Loucy (cell line): ENCODE measurements at regions not wholly inside any gene's neighbourhood (a gene's known extent, or its start where the extent isn't known, plus 50 kb on each side); places are given as distances from the start of the nearest gene placed in this dataset.

ENCODE experiments used
- H2AFZ ChIP-seq: fragments of 200-600 bp; sonication (generic); 2 replicates; pipeline ENCODE4 v1.6.0; 2016; ENCODE audit warnings: antibody characterized with exemption, mild to moderate bottlenecking, low read length, moderate library complexity
- H3F3A ChIP-seq: fragments of 200-600 bp; 2 replicates; pipeline ENCODE4 v1.6.0; 2016; ENCODE audit warnings: antibody characterized with exemption, low read depth, mild to moderate bottlenecking
- H3K27me3 ChIP-seq: fragments of 200-600 bp; sonication (generic); 2 replicates; pipeline ENCODE4 v1.6.1; 2014; ENCODE audit warnings: low read length, mild to moderate bottlenecking; ENCODE audit not compliant: insufficient read depth, poor library complexity, severe bottlenecking
- H3K36me3 ChIP-seq: fragments of 200-600 bp; sonication (generic); 2 replicates; pipeline ENCODE4 v1.6.1; 2016; ENCODE audit warnings: low read length; ENCODE audit not compliant: insufficient read depth
- H3K4me1 ChIP-seq: fragments of 200-600 bp; sonication (generic); 2 replicates; pipeline ENCODE4 v1.5.1; 2014; ENCODE audit warnings: low read length, mild to moderate bottlenecking; ENCODE audit not compliant: insufficient read depth, poor library complexity, severe bottlenecking
- H3K4me2 ChIP-seq: fragments of 200-600 bp; sonication (generic); 2 replicates; pipeline ENCODE4 v1.6.0; 2014; ENCODE audit warnings: antibody characterized with exemption, low read length, low read depth, mild to moderate bottlenecking; ENCODE audit not compliant: poor library complexity, severe bottlenecking
- H3K4me3 ChIP-seq: fragments of 200-600 bp; sonication (generic); 2 replicates; pipeline ENCODE4 v1.5.1; 2014; ENCODE audit warnings: low read length, mild to moderate bottlenecking, mixed read lengths; ENCODE audit not compliant: poor library complexity, severe bottlenecking
- H3K79me2 ChIP-seq: fragments of 200-600 bp; sonication (generic); 2 replicates; pipeline ENCODE4 v1.6.1; 2014; ENCODE audit warnings: low read length; ENCODE audit not compliant: insufficient read depth
- H3K9ac ChIP-seq: fragments of 200-600 bp; sonication (generic); 2 replicates; pipeline ENCODE4 v1.6.0; 2014; ENCODE audit warnings: mild to moderate bottlenecking, low read depth, low read length, moderate library complexity; ENCODE audit not compliant: poor library complexity, severe bottlenecking
- H3K9me2 ChIP-seq: fragments of 200-600 bp; sonication (generic); replicated peaks from 2 replicates; pipeline ENCODE4 v1.6.1; 2016; ENCODE audit warnings: low read depth, low read length, mixed read lengths
- H3K9me3 ChIP-seq: fragments of 200-600 bp; sonication (generic); 2 replicates; pipeline ENCODE4 v1.6.1; 2014; ENCODE audit warnings: mild to moderate bottlenecking, antibody characterized with exemption, low read length, low read depth; ENCODE audit not compliant: insufficient read depth
- H4K20me1 ChIP-seq: fragments of 200-600 bp; sonication (generic); 2 replicates; pipeline ENCODE4 v1.6.0; 2014; ENCODE audit warnings: antibody characterized with exemption, low read length, mild to moderate bottlenecking; ENCODE audit not compliant: insufficient read depth, poor library complexity, severe bottlenecking
- EZH2phosphoT487 ChIP-seq: fragments of 200-600 bp; IDR thresholded peaks from 2 replicates; pipeline ENCODE4 v1.6.1; 2018; ENCODE audit warnings: antibody characterized with exemption, mild to moderate bottlenecking, moderate library complexity, borderline replicate concordance
- TF ChIP-seq, protein P1 (sequence below): fragments of 200-600 bp; sonication (generic); conservative IDR thresholded peaks from 2 replicates; pipeline ENCODE4 v1.5.1; 2014; ENCODE audit warnings: mild to moderate bottlenecking, antibody characterized with exemption, low read length

- H3K79me2 ChIP-seq: no peaks in the 10 kb centered on the region
- H3K4me2 ChIP-seq: no peak overlapping the region
- H3F3A ChIP-seq: no peaks in the 10 kb centered on the region
- no peaks in the 10 kb centered on the region for H3K9me2 ChIP-seq
- no peaks in the 10 kb centered on the region for H3K36me3 ChIP-seq
- no peaks in the 10 kb centered on the region for H4K20me1 ChIP-seq
- no peaks in the 10 kb centered on the region for H3K27me3 ChIP-seq
- no peaks in the 10 kb centered on the region for H3K9me3 ChIP-seq
- no peak overlapping the region for H3K4me3 ChIP-seq
- no peak overlapping the region for H2AFZ ChIP-seq
- TF ChIP-seq, protein P1, sequence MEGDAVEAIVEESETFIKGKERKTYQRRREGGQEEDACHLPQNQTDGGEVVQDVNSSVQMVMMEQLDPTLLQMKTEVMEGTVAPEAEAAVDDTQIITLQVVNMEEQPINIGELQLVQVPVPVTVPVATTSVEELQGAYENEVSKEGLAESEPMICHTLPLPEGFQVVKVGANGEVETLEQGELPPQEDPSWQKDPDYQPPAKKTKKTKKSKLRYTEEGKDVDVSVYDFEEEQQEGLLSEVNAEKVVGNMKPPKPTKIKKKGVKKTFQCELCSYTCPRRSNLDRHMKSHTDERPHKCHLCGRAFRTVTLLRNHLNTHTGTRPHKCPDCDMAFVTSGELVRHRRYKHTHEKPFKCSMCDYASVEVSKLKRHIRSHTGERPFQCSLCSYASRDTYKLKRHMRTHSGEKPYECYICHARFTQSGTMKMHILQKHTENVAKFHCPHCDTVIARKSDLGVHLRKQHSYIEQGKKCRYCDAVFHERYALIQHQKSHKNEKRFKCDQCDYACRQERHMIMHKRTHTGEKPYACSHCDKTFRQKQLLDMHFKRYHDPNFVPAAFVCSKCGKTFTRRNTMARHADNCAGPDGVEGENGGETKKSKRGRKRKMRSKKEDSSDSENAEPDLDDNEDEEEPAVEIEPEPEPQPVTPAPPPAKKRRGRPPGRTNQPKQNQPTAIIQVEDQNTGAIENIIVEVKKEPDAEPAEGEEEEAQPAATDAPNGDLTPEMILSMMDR: no peak
- TF ChIP-seq EZH2phosphoT487: no peak
- no peak overlapping the region for H3K9ac ChIP-seq
- H3K4me1 ChIP-seq: no peaks in the 10 kb centered on the region
Observed at GRCh38 chr4:181432335-181432734, 810.9 kb upstream of the TENM3 start.

DNA sequence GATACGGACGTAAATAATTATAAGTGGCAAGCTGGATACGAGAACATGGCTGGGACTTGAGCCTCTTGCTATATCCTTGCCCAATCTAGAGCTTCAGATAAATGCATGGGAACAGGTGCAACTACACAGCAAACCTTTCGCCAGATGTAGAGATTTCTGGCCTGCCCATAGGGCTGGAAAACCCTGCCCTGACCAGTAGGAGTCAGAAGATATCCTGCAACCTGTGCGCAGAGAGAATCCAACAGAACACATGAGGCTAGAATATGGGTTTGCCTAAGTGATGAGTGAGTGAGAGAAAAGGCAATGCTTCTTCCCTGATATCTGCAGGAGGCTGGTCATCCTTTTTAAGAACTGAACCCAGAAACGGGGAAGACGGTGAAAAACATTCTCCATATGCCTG, 805.3 kb upstream of the TENM3 start:
- Histone ChIP-seq H3K79me2 (no peaks in the 10 kb centered on the region), H2AFZ (no peak overlapping the region), H3K4me2 (no peak overlapping the region), H3F3A (no peaks in the 10 kb centered on the region), H3K9me2 (no peaks in the 10 kb centered on the region), H4K20me1 (no peaks in the 10 kb centered on the region), H3K4me3 (no peak overlapping the region), H3K9me3 (peaks cover 3% of the 10 kb centered on the region; the same call in 1 of the 2 replicates), H3K36me3 (no peaks in the 10 kb centered on the region), H3K27me3 (no peaks in the 10 kb centered on the region), H3K4me1 (no peaks in the 10 kb centered on the region), H3K9ac (no peak overlapping the region)
- TF ChIP-seq, protein P1: no peak
- no peak for TF ChIP-seq EZH2phosphoT487

DNA sequence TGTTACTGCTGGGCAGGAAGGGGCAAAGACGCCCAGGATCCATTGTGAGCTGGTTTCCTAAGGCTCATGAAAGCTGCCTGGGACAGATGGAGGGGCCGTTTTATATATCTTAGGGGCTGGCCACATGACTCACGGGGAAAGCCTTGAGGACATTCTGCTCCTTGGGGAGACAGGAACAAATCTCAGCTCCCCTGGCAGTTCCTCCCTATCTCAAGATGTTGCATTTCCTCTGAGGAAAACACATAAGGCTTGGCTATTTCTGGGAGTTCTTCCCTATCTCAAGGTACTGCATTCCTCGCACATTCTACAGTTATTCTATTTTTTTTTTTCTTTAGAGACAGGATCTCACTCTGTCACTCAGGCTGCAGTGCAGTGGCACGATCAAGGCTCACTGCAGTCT, 804.6 kb upstream of the TENM3 start:
- no peaks in the 10 kb centered on the region for H3K4me1 ChIP-seq
- peaks cover 3% of the 10 kb centered on the region; the same call in 1 of the 2 replicates for H3K9me3 ChIP-seq
- H3F3A ChIP-seq: no peaks in the 10 kb centered on the region
- H3K9me2 ChIP-seq: no peaks in the 10 kb centered on the region
- H4K20me1 ChIP-seq: no peaks in the 10 kb centered on the region
- no peak overlapping the region for H3K9ac ChIP-seq
- H3K4me2 ChIP-seq: no peak overlapping the region
- TF ChIP-seq, protein P1: no peak
- no peak for TF ChIP-seq EZH2phosphoT487
- no peak overlapping the region for H3K4me3 ChIP-seq
- no peak overlapping the region for H2AFZ ChIP-seq
- no peaks in the 10 kb centered on the region for H3K36me3 ChIP-seq
- H3K79me2 ChIP-seq: no peaks in the 10 kb centered on the region
- no peaks in the 10 kb centered on the region for H3K27me3 ChIP-seq
